ENCODE measurements at regions not wholly inside any gene's neighbourhood (a gene's known extent, or its start where the extent isn't known, plus 50 kb on each side); places are given as distances from the start of the nearest gene placed in this dataset.

DNA sequence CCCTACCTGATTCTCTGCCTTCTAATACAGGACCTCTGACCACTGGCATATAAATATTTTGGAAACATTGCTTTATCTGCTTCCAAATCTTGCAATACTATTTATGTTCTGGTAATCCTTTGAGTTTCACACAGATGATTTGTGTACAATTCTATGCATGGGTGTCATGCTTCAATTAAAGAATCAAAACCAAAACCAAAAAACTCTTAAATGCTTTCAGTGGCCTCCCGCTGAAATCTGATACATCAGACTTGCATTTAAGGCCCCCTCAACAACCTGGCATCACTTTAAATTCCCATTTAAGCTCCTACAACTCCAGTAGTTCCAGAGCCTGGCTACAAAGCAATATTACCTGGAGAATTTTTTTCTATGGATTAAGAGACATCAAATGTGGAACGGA is 221.7 kb upstream of the NAV3 start:
- intact Hi-C loops (cut with micrococcal nuclease): no loop called here
- Mint-ChIP-seq H3K4me1 (ENCODE audit: low read depth) (no peaks in the 10 kb centered on the region), H3K9me3 (peaks cover 7% of the 10 kb centered on the region), H3K36me3 (ENCODE audit: low read depth) (no peaks in the 10 kb centered on the region), H3K27ac (no peak overlapping the region), H3K27me3 (ENCODE audit: low read depth) (no peaks in the 10 kb centered on the region), H3K4me3 (no peak overlapping the region)
- DNase-seq: no peak
- CTCF ChIA-PET: no interaction called here

DNA sequence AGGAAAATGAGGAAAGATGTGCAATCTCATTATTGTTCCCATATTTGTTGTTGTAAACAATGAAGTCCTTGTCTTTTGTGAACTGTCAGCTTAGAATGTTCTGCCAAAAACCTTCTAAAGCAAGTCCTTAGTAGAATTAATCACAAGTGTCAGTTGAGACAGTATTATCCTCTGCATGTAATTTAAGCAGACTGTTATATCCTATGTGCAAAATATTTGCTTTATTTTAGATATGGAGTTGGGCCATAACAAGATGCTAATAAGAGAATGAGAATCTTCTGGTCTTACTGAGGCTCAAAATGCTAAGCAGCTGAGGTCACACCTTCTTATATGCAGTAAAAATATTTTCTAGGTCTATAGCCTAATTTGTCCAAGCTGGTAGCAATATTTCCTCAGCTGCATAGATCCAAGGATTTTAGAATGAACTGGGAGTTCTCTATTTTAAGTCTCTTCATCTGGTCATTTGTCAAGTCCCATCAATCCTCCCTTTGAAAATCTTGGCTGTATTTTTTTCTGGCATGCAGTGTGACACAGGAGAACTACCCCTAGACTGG is 222.3 kb upstream of the NAV3 start:
- DNase-seq: no peak
- intact Hi-C loops (cut with micrococcal nuclease): no loop called here
- H3K4me3 Mint-ChIP-seq: no peak overlapping the region
- CTCF ChIA-PET: no interaction called here
- H3K27ac Mint-ChIP-seq: no peak overlapping the region
- peaks cover 11% of the 10 kb centered on the region for H3K9me3 Mint-ChIP-seq
- H3K4me1 Mint-ChIP-seq (ENCODE audit: low read depth): no peaks in the 10 kb centered on the region
- H3K36me3 Mint-ChIP-seq (ENCODE audit: low read depth): no peaks in the 10 kb centered on the region
- no peaks in the 10 kb centered on the region for H3K27me3 Mint-ChIP-seq (ENCODE audit: low read depth)

DNA sequence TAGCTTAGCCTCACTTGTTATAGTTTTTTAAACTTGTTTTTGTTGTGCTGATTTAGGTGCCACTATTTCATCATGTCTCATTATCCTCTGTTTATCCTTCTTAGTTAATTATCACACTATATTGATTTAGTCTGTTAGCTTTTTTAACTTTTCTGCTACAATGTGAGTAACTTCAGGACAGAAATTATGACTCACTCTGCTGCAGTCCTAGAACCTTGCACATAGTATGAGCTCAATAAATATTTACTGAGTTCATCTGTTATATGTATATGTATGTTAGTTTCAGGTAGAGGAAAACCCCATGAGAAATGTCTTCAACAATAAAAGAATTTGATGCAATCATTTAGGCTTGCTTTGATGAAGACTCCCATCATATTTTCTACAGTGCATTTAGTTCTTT is 224.3 kb upstream of the NAV3 start:
- intact Hi-C loops (cut with micrococcal nuclease): no loop called here

DNA sequence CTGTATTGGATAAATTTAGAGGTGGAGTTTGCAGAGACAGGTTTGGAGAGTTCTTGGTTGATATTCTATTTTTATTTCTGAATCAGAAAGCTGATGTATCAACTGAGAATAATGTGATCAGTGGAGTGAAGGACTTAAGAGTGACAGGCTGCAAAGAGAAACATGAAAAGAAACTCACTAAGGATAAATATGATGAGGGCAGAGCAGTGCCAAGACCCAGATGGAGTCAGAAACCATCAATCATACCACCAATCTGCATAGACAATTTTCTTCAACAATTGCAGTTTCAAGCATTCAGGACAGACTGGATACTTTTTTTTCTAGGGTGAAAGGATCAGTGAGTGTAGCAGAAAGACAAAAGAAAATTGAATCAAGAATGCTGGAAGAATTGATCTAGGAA is 226.7 kb upstream of the NAV3 start:
- no peaks in the 10 kb centered on the region for H3K4me1 Mint-ChIP-seq (ENCODE audit: low read depth)
- H3K36me3 Mint-ChIP-seq (ENCODE audit: low read depth): no peaks in the 10 kb centered on the region
- intact Hi-C loops (cut with micrococcal nuclease): no loop called here
- H3K27ac Mint-ChIP-seq: no peak overlapping the region
- no peaks in the 10 kb centered on the region for H3K27me3 Mint-ChIP-seq (ENCODE audit: low read depth)
- DNase-seq: no peak
- CTCF ChIA-PET: interaction anchor here (1.0 kb wide), 1 partner anchor 15 kb away, joined by 3 read pairs; no protein-coding TSS in a partner anchor
- H3K4me3 Mint-ChIP-seq: no peak overlapping the region
- peaks cover 5% of the 10 kb centered on the region for H3K9me3 Mint-ChIP-seq

More for the DNA sequence above, 224.3 kb upstream of the NAV3 start:
- Mint-ChIP-seq H3K27me3 (ENCODE audit: low read depth) (no peaks in the 10 kb centered on the region), H3K36me3 (ENCODE audit: low read depth) (no peaks in the 10 kb centered on the region), H3K4me1 (ENCODE audit: low read depth) (no peaks in the 10 kb centered on the region), H3K27ac (no peak overlapping the region), H3K4me3 (no peak overlapping the region), H3K9me3 (peaks cover 5% of the 10 kb centered on the region)
- CTCF ChIA-PET: no interaction called here
- DNase-seq: no peak

DNA sequence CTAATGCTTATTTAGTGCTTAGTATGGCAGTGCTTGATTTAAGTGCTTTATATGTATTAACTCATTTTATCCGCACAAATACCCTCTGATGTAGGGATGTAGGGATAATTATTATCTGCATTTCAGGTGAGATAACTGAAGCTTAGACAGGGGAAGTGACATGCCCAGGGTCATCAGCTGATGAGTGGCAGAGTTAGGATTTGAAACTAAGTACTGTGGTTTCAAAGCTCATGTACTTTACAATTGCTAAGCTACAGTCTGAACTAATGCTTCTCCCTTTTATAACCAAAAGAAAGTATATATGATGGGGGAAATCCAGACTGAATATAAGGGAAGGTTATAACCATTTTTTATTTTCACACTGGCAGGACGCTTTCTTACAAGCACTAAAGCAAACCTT is 229.6 kb upstream of the NAV3 start:
- intact Hi-C loops (cut with micrococcal nuclease): no loop called here
- CTCF ChIA-PET: no interaction called here
- no peaks in the 10 kb centered on the region for H3K4me1 Mint-ChIP-seq (ENCODE audit: low read depth)

DNA sequence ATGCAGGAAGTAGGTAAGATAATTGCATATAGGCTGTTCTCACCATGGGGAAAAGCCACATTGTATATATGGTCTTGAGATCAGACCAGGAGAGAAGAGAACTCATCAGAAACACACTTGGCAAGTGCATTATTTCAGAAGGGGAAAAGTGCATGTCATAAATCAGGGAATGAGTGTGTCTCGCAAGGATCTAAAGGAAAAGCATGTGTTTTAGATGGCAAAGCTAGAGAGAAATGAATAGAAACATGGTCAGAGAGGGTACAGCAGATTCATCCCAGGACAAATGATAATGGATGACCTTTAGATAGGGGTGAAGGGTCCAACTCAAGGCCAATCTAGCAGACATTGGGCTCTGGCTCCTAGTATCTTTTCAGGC is 230.2 kb upstream of the NAV3 start:
- no peaks in the 10 kb centered on the region for H3K36me3 Mint-ChIP-seq (ENCODE audit: low read depth)
- no peaks in the 10 kb centered on the region for H3K27me3 Mint-ChIP-seq (ENCODE audit: low read depth)
- no peak overlapping the region for H3K4me3 Mint-ChIP-seq
- no peaks in the 10 kb centered on the region for H3K4me1 Mint-ChIP-seq (ENCODE audit: low read depth)
- intact Hi-C loops (cut with micrococcal nuclease): no loop called here
- peaks cover 5% of the 10 kb centered on the region for H3K9me3 Mint-ChIP-seq
- CTCF ChIA-PET: no interaction called here
- DNase-seq: no peak
- H3K27ac Mint-ChIP-seq: no peak overlapping the region

More for the DNA sequence above, 229.6 kb upstream of the NAV3 start:
- no peak overlapping the region for H3K4me3 Mint-ChIP-seq
- DNase-seq: no peak
- H3K36me3 Mint-ChIP-seq (ENCODE audit: low read depth): no peaks in the 10 kb centered on the region
- H3K27me3 Mint-ChIP-seq (ENCODE audit: low read depth): no peaks in the 10 kb centered on the region
- peaks cover 5% of the 10 kb centered on the region for H3K9me3 Mint-ChIP-seq
- H3K27ac Mint-ChIP-seq: no peak overlapping the region

DNA sequence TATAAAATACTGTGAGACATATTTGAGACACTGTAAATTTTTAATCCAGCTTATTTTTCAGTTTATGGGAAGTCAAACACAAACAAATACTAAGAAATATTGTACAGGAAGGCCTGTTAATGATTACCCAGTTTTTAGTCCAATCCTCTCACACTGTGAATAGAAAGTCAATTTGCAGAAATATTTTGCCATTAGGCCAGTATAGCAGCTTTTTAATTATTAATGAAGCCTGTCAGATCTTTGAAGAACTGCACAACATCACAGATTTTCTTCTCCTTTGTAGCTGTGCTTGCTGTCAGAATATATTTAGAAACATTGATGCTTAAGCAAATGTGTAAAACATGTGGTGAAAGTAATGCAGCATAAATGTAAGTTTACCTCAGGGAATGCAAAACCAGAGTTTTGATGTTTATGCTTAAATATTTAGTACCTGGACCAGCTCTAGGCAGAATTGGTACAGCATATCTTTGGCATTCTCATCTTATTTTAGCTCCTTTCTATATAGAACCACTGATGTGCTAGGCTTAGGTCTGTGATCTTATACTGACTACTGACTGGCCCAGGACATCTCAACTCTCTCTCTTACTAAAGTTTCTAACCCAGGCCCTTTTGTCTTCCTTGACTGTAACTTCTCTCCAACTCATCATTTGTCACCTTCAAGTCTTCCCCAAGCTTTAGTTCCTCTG is 230.8 kb upstream of the NAV3 start:
- Mint-ChIP-seq H3K27ac (no peak overlapping the region), H3K27me3 (ENCODE audit: low read depth) (no peaks in the 10 kb centered on the region), H3K9me3 (peaks cover 5% of the 10 kb centered on the region), H3K4me3 (no peak overlapping the region), H3K4me1 (ENCODE audit: low read depth) (no peaks in the 10 kb centered on the region), H3K36me3 (ENCODE audit: low read depth) (no peaks in the 10 kb centered on the region)
- CTCF ChIA-PET: no interaction called here
- DNase-seq: no peak
- intact Hi-C loops (cut with micrococcal nuclease): no loop called here

DNA sequence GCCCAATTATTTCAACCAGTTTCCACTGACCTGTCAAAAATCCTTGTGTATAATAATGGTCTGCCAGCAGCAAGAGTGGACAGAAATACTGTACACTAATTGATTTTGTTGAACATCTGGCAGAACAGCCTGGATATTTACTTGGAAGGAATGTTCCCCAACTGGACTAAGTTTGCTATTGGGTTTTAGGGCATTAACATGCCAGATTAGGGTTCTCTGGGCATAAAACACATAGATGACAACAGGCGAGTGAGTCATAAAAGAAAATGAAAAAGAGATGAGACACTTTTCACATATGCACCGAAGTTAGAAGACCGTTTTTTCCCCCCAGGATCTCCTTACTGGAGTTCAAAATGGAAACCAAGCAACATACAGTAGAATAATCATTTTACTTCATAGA is 236.3 kb upstream of the NAV3 start:
- no peak overlapping the region for H3K4me3 Mint-ChIP-seq
- no peaks in the 10 kb centered on the region for H3K4me1 Mint-ChIP-seq (ENCODE audit: low read depth)
- intact Hi-C loops (cut with micrococcal nuclease): no loop called here
- no peaks in the 10 kb centered on the region for H3K27me3 Mint-ChIP-seq (ENCODE audit: low read depth)
- peaks cover under 1% of the 10 kb centered on the region for H3K9me3 Mint-ChIP-seq
- H3K36me3 Mint-ChIP-seq (ENCODE audit: low read depth): no peaks in the 10 kb centered on the region
- CTCF ChIA-PET: no interaction called here
- DNase-seq: no peak
- no peak overlapping the region for H3K27ac Mint-ChIP-seq

DNA sequence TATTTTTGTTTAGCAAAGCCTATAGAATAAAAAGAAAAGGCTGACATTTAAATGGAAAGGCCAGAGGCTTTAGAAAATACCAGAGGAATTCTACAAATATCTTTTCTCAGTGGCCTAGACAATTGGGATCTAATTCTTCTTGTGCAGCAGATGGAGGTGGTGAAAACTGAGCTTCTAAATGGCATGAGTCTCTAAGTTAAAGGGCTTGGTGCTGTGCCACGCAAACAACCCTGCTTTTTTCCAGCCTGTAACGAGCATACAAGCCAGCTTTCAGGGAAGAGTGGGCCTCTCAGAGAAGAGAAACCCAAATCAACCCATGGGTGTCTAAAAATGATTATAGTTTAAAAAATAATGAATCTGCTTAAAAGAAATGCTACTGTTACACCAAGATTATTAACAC is 237.9 kb upstream of the NAV3 start:
- CTCF ChIA-PET: no interaction called here
- H3K36me3 Mint-ChIP-seq (ENCODE audit: low read depth): no peaks in the 10 kb centered on the region
- no peak overlapping the region for H3K27ac Mint-ChIP-seq
- no peak for DNase-seq
- no peak overlapping the region for H3K4me3 Mint-ChIP-seq
- peaks cover 2% of the 10 kb centered on the region for H3K9me3 Mint-ChIP-seq
- intact Hi-C loops (cut with micrococcal nuclease): no loop called here
- no peaks in the 10 kb centered on the region for H3K27me3 Mint-ChIP-seq (ENCODE audit: low read depth)
- no peaks in the 10 kb centered on the region for H3K4me1 Mint-ChIP-seq (ENCODE audit: low read depth)

DNA sequence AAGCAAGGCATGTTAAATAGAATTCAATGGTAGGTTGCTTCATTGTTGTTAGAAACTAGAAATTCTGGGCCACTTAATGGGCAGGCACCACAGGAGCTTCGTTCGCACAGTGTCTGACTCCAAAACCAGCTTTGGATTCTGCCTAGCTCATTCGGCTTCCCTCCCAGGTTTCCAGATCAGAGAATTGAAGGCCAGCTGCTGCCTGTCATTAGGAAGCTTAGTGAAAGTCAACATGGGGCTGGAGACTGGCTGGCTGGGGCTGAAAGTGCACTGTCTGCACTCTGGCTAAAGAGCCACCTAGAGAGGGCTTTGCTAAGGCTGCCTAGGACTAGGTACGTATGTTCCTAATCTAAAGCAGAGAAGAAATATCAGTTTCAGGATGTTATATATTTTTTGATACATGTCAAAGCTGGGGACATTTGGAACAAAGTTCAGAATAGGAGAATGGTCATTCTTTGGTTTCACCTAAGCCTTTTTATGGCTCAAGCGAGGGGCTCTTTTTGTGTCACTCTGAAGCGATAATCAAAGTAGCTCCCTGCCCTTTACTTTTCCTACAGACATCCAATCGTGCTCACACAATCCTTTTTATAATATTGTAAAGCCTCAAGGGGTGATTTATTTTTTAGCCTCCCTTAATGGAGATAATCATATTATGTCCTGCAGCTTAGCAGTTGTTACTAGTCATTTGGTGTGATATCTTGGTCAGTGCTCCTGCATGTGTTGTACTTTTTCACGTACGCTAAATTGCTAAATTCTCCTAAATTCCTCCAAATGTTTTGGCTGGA is 238.5 kb upstream of the NAV3 start:
- intact Hi-C loops (cut with micrococcal nuclease): no loop called here
- Mint-ChIP-seq H3K36me3 (ENCODE audit: low read depth) (no peaks in the 10 kb centered on the region), H3K4me1 (ENCODE audit: low read depth) (no peaks in the 10 kb centered on the region)

DNA sequence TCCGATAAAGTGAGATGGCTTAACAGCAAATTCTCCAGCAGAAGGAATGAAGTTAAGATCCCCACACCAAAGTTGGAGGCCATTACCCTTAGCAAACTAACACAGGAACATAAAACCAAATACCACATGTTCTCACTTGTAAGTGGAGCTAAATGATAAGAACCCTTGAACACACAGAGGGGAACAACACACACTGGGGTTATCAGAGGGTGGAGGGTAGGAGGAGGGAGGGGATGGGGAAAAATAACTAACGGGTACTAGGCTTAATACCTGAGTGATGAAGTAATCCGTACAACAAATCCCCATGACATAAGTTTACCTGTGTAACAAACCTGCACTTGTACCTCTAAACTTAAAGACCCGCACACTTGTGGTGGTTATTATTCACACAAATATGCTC is 240.4 kb upstream of the NAV3 start:
- Mint-ChIP-seq H3K27ac (no peak overlapping the region), H3K4me1 (ENCODE audit: low read depth) (no peaks in the 10 kb centered on the region), H3K9me3 (peaks cover 2% of the 10 kb centered on the region), H3K36me3 (ENCODE audit: low read depth) (no peaks in the 10 kb centered on the region), H3K4me3 (no peak overlapping the region), H3K27me3 (ENCODE audit: low read depth) (no peaks in the 10 kb centered on the region)
- CTCF ChIA-PET: no interaction called here
- DNase-seq: no peak
- intact Hi-C loops (cut with micrococcal nuclease): no loop called here

More for the DNA sequence above, 238.5 kb upstream of the NAV3 start:
- Mint-ChIP-seq H3K27ac (no peak overlapping the region), H3K4me3 (no peak overlapping the region), H3K9me3 (peaks cover 2% of the 10 kb centered on the region), H3K27me3 (ENCODE audit: low read depth) (no peaks in the 10 kb centered on the region)
- no peak for DNase-seq
- CTCF ChIA-PET: no interaction called here

DNA sequence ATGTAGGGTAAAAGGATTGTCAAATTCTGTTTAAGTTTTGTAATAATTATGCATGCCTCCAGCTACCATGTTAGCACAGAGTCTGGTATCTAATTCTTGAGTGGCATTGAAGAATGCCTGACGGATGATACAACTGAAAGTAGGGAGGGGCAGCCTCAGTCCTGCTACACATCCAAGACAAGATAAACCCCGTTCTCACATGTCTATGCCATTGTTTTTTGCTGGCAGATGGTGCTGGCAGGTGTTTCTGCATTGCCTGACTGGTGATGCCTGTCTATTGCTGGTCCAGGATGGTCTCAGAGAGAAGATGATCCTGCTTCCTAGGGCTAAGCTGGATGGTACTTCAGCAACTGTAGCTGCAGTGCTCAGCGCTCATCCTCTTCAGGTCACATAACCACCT is 245.8 kb upstream of the NAV3 start:
- CTCF ChIA-PET: no interaction called here
- no peaks in the 10 kb centered on the region for H3K4me1 Mint-ChIP-seq (ENCODE audit: low read depth)
- no peaks in the 10 kb centered on the region for H3K27me3 Mint-ChIP-seq (ENCODE audit: low read depth)
- H3K36me3 Mint-ChIP-seq (ENCODE audit: low read depth): no peaks in the 10 kb centered on the region
- peaks cover 2% of the 10 kb centered on the region for H3K9me3 Mint-ChIP-seq
- H3K4me3 Mint-ChIP-seq: no peak overlapping the region
- DNase-seq: no peak
- H3K27ac Mint-ChIP-seq: no peak overlapping the region
- intact Hi-C loops (cut with micrococcal nuclease): no loop called here
